ENCODE measurements at regions not wholly inside any gene's neighbourhood (a gene's known extent, or its start where the extent isn't known, plus 50 kb on each side); places are given as distances from the start of the nearest gene placed in this dataset.

- intact Hi-C loops (cut with micrococcal nuclease): no loop called here
- no peak overlapping the region for H3K4me3 Mint-ChIP-seq
- CTCF ChIA-PET: no interaction called here
- POLR2A ChIA-PET: no interaction called here
- H3K27ac Mint-ChIP-seq: no peak overlapping the region
- H3K4me1 Mint-ChIP-seq (ENCODE audit: low read depth): no peaks in the 10 kb centered on the region
- H3K27me3 Mint-ChIP-seq: peaks cover 2% of the 10 kb centered on the region
- no peak for DNase-seq
- H3K9me3 Mint-ChIP-seq: no peaks in the 10 kb centered on the region
- H3K36me3 Mint-ChIP-seq: no peaks in the 10 kb centered on the region
Measured at GRCh38 chr6:168725802-168726201, 284.8 kb downstream of the SMOC2 start.

- Mint-ChIP-seq H3K4me3 (no peak overlapping the region), H3K36me3 (no peaks in the 10 kb centered on the region), H3K27me3 (peaks cover 2% of the 10 kb centered on the region), H3K9me3 (no peaks in the 10 kb centered on the region), H3K4me1 (ENCODE audit: low read depth) (no peaks in the 10 kb centered on the region), H3K27ac (no peak overlapping the region)
- DNase-seq: no peak
- POLR2A ChIA-PET: no interaction called here
- intact Hi-C loops (cut with micrococcal nuclease): no loop called here
- CTCF ChIA-PET: no interaction called here
Measured at GRCh38 chr6:168724669-168725570, 283.9 kb downstream of the SMOC2 start.

- Mint-ChIP-seq H3K4me3 (no peak overlapping the region), H3K27me3 (peaks cover 2% of the 10 kb centered on the region), H3K36me3 (no peaks in the 10 kb centered on the region), H3K4me1 (ENCODE audit: low read depth) (no peaks in the 10 kb centered on the region), H3K27ac (no peak overlapping the region), H3K9me3 (no peaks in the 10 kb centered on the region)
- DNase-seq: no peak
- CTCF ChIA-PET: no interaction called here
- POLR2A ChIA-PET: no interaction called here
- intact Hi-C loops (cut with micrococcal nuclease): no loop called here
Measured at GRCh38 chr6:168724033-168724432, 283.0 kb downstream of the SMOC2 start.

- CTCF ChIA-PET: no interaction called here
- Mint-ChIP-seq H3K27ac (no peak overlapping the region), H3K9me3 (no peaks in the 10 kb centered on the region), H3K4me3 (no peak overlapping the region), H3K4me1 (ENCODE audit: low read depth) (no peaks in the 10 kb centered on the region), H3K36me3 (no peaks in the 10 kb centered on the region), H3K27me3 (peaks cover 3% of the 10 kb centered on the region)
- intact Hi-C loops (cut with micrococcal nuclease): no loop called here
- DNase-seq: no peak
- POLR2A ChIA-PET: no interaction called here
Measured at GRCh38 chr6:168722397-168722796, 281.4 kb downstream of the SMOC2 start.

GRCh38 chr6:168721571-168721970 is 280.6 kb downstream of the SMOC2 start:
- no peak for DNase-seq
- Mint-ChIP-seq H3K9me3 (no peaks in the 10 kb centered on the region), H3K27me3 (peaks cover 3% of the 10 kb centered on the region), H3K36me3 (no peaks in the 10 kb centered on the region), H3K4me3 (no peak overlapping the region), H3K27ac (no peak overlapping the region), H3K4me1 (ENCODE audit: low read depth) (no peaks in the 10 kb centered on the region)
- ChIA-PET POLR2A (no interaction called here), CTCF (no interaction called here)
- intact Hi-C loops (cut with micrococcal nuclease): no loop called here

GRCh38 chr6:168719901-168720300 is 278.9 kb downstream of the SMOC2 start:
- no peak overlapping the region for H3K4me3 Mint-ChIP-seq
- no peak overlapping the region for H3K27ac Mint-ChIP-seq
- no peaks in the 10 kb centered on the region for H3K9me3 Mint-ChIP-seq
- no peak for DNase-seq
- peaks cover 3% of the 10 kb centered on the region for H3K27me3 Mint-ChIP-seq
- intact Hi-C loops (cut with micrococcal nuclease): no loop called here
- H3K36me3 Mint-ChIP-seq: no peaks in the 10 kb centered on the region
- CTCF ChIA-PET: no interaction called here
- POLR2A ChIA-PET: no interaction called here
- no peaks in the 10 kb centered on the region for H3K4me1 Mint-ChIP-seq (ENCODE audit: low read depth)

- intact Hi-C loops (cut with micrococcal nuclease): no loop called here
- CTCF ChIA-PET: no interaction called here
Measured at GRCh38 chr6:168718821-168719475, 278.0 kb downstream of the SMOC2 start.

More at GRCh38 chr6:168718821-168719475, 278.0 kb downstream of the SMOC2 start:
- Mint-ChIP-seq H3K9me3 (no peaks in the 10 kb centered on the region), H3K36me3 (no peaks in the 10 kb centered on the region), H3K4me1 (ENCODE audit: low read depth) (no peaks in the 10 kb centered on the region), H3K27ac (no peak overlapping the region), H3K4me3 (no peak overlapping the region), H3K27me3 (peaks cover 3% of the 10 kb centered on the region)
- no peak for DNase-seq
- POLR2A ChIA-PET: no interaction called here

Measured in activated CD4-positive, alpha-beta memory T cell treated with anti-CD3 and anti-CD28 coated beads for 36 hours (primary cell).